Sigmoid colon (tissue), 6 donors: ENCODE measurements at regions not wholly inside any gene's neighbourhood (a gene's known extent, or its start where the extent isn't known, plus 50 kb on each side); places are given as distances from the start of the nearest gene placed in this dataset.

Experiments
- DNase-seq: peaks from one replicate; pipeline ENCODE4 v3.0.0-alpha.2; 2019
- H3K27ac ChIP-seq, 4 donors: fragments of 200-600 bp; sonication (generic); one replicate each; pipeline ENCODE4 v1.5.1; 2016 to 2019; ENCODE audit warnings: mild to moderate bottlenecking in 1 of 4
- H3K27me3 ChIP-seq, 3 donors: fragments of 200-600 bp; sonication (generic); one replicate each; pipeline ENCODE4 v1.5.1; 2019; ENCODE audit warnings: mild to moderate bottlenecking in 1 of 3
- H3K36me3 ChIP-seq, 4 donors: fragments of 200-600 bp; sonication (generic); one replicate each; pipeline ENCODE4 v1.5.1; 2016 to 2019
- H3K4me1 ChIP-seq, 4 donors: fragments of 200-600 bp; sonication (generic); one replicate each; pipeline ENCODE4 v1.5.1; 2017 to 2019
- H3K4me3 ChIP-seq, 4 donors: fragments of 200-600 bp; sonication (generic); one replicate each; pipeline ENCODE4 v1.5.1; 2017 to 2019; ENCODE audit warnings: mild to moderate bottlenecking in 2 of 4, moderate library complexity in 1 of 4
- H3K9me3 ChIP-seq, 4 donors: fragments of 200-600 bp in 3 of 4; sonication (generic) in 3 of 4; one replicate each; pipeline versions ENCODE4 v1.5.1 to v1.6.1; 2013 to 2019
- CTCF ChIP-seq, 4 experiments: fragments of 450-650 bp in 3 of 4; fragments of 200-600 bp in 1 of 4; IDR thresholded peaks; one replicate each; pipeline ENCODE4 v1.5.1; 2016 to 2019; ENCODE audit warnings: antibody characterized with exemption in 4 of 4, mild to moderate bottlenecking in 3 of 4, moderate library complexity in 2 of 4
- EP300 ChIP-seq, 4 donors: sonication (generic); formaldehyde crosslinking; IDR thresholded peaks; one replicate each; pipeline ENCODE4 v1.6.1; 2017; ENCODE audit warnings: antibody characterized with exemption in 4 of 4
- POLR2A ChIP-seq, 2 donors: fragments of 450-650 bp; IDR thresholded peaks; one replicate each; pipeline ENCODE4 v1.6.1; 2016; ENCODE audit warnings: antibody characterized with exemption in 2 of 2, mild to moderate bottlenecking in 2 of 2, moderate library complexity in 2 of 2
- POLR2AphosphoS5 ChIP-seq, 4 donors: sonication (generic); formaldehyde crosslinking; IDR thresholded peaks; one replicate each; pipeline ENCODE4 v1.6.1; 2017; ENCODE audit warnings: antibody characterized with exemption in 4 of 4
- WGBS, 2 donors: extraction: QIAGEN DNeasy Blood & Tissue Kit; methylation state at CpG; one replicate each; pipeline ENCODE4 v1.1.7; 2013; 5-methylcytosine and 5-hydroxymethylcytosine counted together
- intact Hi-C: fragments of 100-400 bp; cut with DNase I; formaldehyde crosslinking; loops from one replicate; pipeline ENCODE4 v1.15.1; 2023
- donor health status: healthy with polysubstance abuse.
- donor health status: healthy.

GRCh38 chr10:3578682-3579081 lies 206.3 kb downstream of the KLF6 start:
- no peak for TF ChIP-seq EP300 (IDR thresholded peaks at IDR 0.05)
- H3K27ac ChIP-seq, result no peak overlapping the region
- H3K4me3 ChIP-seq, result no peak overlapping the region
- intact Hi-C loops, result no loop called here
- no peaks in the 10 kb centered on the region for H3K36me3 ChIP-seq
- H3K9me3 ChIP-seq, result no peaks in the 10 kb centered on the region
- no peaks in the 10 kb centered on the region for H3K27me3 ChIP-seq
- peaks cover 0 to 3% (median 0%) of the 10 kb centered on the region in 4 donors for H3K4me1 ChIP-seq
- no peak for DNase-seq

GRCh38 chr10:3578159-3578558 lies 206.8 kb downstream of the KLF6 start:
- intact Hi-C loops, result no loop called here
- TF ChIP-seq POLR2A (IDR thresholded peaks at IDR 0.05), result no peak
- TF ChIP-seq POLR2AphosphoS5 (IDR thresholded peaks at IDR 0.05), result no peak
- TF ChIP-seq CTCF (IDR thresholded peaks at IDR 0.05), result no peak
- no peak for TF ChIP-seq EP300 (IDR thresholded peaks at IDR 0.05)
- no peak overlapping the region for H3K4me3 ChIP-seq
- whole genome bisulfite sequencing, 2 donors, result 92% methylated on average over 3 of the region's 3 CpGs
- no peak for DNase-seq
- no peak overlapping the region for H3K27ac ChIP-seq
- peaks cover 0 to 3% (median 0%) of the 10 kb centered on the region in 4 donors for H3K4me1 ChIP-seq
- H3K9me3 ChIP-seq, result no peaks in the 10 kb centered on the region
- no peaks in the 10 kb centered on the region for H3K27me3 ChIP-seq
- H3K36me3 ChIP-seq, result no peaks in the 10 kb centered on the region

DNA sequence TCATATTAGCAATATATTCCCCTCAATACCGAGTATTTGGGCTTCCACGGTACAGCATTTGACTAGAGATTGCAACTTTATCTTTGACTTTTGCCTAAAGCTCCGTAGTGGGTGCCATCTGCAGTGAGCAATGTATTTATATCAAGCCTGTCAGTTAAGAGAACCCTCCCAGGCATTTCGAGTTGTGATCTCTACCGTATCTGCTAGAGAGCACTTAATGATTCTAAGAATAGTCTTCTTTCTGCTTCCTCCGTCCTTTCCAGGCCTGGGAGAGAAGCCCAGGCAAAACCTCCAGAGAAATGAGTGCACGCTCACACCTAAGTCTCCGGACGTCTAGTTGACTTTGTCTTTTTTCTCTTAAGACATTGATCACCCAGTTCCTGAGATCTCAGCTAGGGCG lies 210.6 kb downstream of the KLF6 start:
- 88 to 92% methylated on average over 10 of the region's 10 CpGs for WGBS, 2 donors

DNA sequence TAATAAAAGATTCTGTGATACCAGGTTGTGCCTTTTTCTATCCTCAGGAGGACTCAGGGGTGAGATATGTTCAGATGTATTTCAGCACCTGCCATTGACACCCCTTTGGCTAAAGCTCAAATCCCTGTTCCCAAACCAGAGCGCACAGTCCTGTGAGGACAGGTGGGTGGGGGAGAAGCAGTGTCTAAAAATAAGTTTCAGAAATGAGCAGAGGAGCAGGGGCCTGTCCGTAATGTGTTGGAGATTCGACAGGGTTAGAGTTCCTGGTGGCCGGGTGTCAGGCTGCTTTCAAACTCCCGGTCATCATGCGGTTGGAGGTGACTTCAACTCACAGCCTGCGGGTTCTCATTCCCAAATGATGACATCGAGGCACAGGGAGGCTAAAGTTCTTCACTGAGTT lies 211.5 kb downstream of the KLF6 start:
- DNase-seq, result no peak
- WGBS, 2 donors, result 83% methylated on average over 8 of the region's 8 CpGs
- no peaks in the 10 kb centered on the region for H3K36me3 ChIP-seq
- peaks cover 0 to 15% (median 5%) of the 10 kb centered on the region in 4 donors for H3K4me1 ChIP-seq
- H3K4me3 ChIP-seq, result no peak overlapping the region
- H3K27me3 ChIP-seq, result no peaks in the 10 kb centered on the region
- H3K9me3 ChIP-seq, result no peaks in the 10 kb centered on the region
- intact Hi-C loops, result loop anchor here (5.0 kb wide), 1 partner anchor 49 kb away; no protein-coding TSS in a partner anchor
- no peak overlapping the region for H3K27ac ChIP-seq
- TF ChIP-seq EP300 (IDR thresholded peaks at IDR 0.05) (no peak), POLR2AphosphoS5 (IDR thresholded peaks at IDR 0.05) (no peak), POLR2A (IDR thresholded peaks at IDR 0.05) (no peak), CTCF (IDR thresholded peaks at IDR 0.05) (no peak)

More for the DNA sequence above, 210.6 kb downstream of the KLF6 start:
- Histone ChIP-seq H3K36me3 (no peaks in the 10 kb centered on the region), H3K27ac (no peak overlapping the region), H3K9me3 (no peaks in the 10 kb centered on the region), H3K4me1 (peaks cover 0 to 15% (median 5%) of the 10 kb centered on the region in 4 donors), H3K4me3 (no peak overlapping the region), H3K27me3 (no peaks in the 10 kb centered on the region)
- intact Hi-C loops, result loop anchor here (5.0 kb wide), 1 partner anchor 48 kb away; no protein-coding TSS in a partner anchor
- no peak for DNase-seq
- TF ChIP-seq CTCF (IDR thresholded peaks at IDR 0.05) (no peak), POLR2A (IDR thresholded peaks at IDR 0.05) (no peak), POLR2AphosphoS5 (IDR thresholded peaks at IDR 0.05) (no peak), EP300 (IDR thresholded peaks at IDR 0.05) (no peak)

- intact Hi-C loops, result loop anchor here (5.0 kb wide), 1 partner anchor 51 kb away; no protein-coding TSS in a partner anchor
- no peaks in the 10 kb centered on the region for H3K9me3 ChIP-seq
- H3K27ac ChIP-seq, result peak overlapping the region in 3 of 4 donors; percentile 35 to 53 (median 49)
- H3K4me1 ChIP-seq, result peaks cover 0 to 15% (median 5%) of the 10 kb centered on the region in 4 donors
- H3K4me3 ChIP-seq, result no peak overlapping the region
- no peaks in the 10 kb centered on the region for H3K27me3 ChIP-seq
- TF ChIP-seq POLR2A (IDR thresholded peaks at IDR 0.05) (no peak), EP300 (IDR thresholded peaks at IDR 0.05) (no peak), CTCF (IDR thresholded peaks at IDR 0.05) (no peak), POLR2AphosphoS5 (IDR thresholded peaks at IDR 0.05) (no peak)
- no peak for DNase-seq
- WGBS, 2 donors, result 93 to 94% methylated on average over 14 of the region's 14 CpGs
- H3K36me3 ChIP-seq, result no peaks in the 10 kb centered on the region
Observed at GRCh38 chr10:3571310-3571825, 213.6 kb downstream of the KLF6 start.
